GM18858 (cell line): ENCODE measurements at regions not wholly inside any gene's neighbourhood (a gene's known extent, or its start where the extent isn't known, plus 50 kb on each side); places are given as distances from the start of the nearest gene placed in this dataset.
A peak's percentile ranks its signal among the peaks of the same experiment; 100 is the strongest.
"Not testable (repeated sequence)": the region's sequence is repeated elsewhere in the genome, so short reads cannot be mapped to it uniquely, and the experiment has no call there.

Experiments
- ATAC-seq: cut with Tn5 transposase; IDR thresholded peaks from one replicate; pipeline ENCODE4 v1.9.1; 2021; ENCODE audit not compliant: unreplicated experiment

DNA sequence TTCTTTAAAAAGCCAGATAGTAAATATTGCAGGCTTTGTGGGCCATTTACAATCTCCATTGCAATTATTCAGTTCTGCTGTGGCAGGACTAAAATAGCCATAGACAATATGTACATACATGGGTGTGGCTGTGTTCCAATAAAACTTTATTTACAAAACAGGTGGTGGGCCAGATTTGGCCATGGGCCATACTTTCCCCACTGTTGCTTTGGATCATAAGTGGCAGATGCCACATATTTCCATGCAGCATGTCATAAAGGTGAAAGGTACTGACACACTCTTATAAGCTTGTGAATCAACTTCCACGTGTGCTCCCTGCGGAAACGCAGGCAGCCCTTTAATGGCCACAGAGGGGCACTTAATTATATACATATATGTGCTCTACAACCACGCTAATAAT, 244.4 kb upstream of the FOXN3 start:
- no peak for ATAC-seq

DNA sequence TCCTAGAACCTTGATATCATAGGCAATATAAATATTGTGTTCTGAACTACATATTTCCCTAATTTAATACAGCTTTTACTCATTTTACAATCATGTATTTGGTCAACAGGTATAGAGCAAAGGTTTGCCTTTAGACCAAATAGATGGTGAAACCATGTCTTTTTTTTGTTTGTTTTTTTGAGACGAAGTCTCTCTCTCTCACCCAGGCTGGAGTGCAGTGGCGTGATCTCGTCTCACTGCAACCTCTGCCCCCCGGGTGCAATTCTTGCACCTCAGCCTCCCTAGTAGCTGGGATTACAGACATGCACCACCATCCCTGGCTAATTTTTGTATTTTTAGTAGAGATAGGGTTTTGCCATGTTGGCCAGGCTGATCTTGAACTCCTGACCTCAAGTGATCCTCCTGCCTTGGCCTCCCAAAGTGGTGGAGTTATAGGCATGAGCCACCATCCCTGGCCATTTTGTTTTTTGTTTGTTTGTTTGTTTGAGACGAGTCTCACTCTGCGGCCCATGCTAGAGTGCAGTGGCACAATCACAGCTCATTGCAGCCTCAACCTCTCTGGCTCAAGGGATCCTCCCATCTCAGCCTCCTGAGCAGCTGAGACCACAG, 243.7 kb upstream of the FOXN3 start:
- not testable (repeated sequence) for ATAC-seq

DNA sequence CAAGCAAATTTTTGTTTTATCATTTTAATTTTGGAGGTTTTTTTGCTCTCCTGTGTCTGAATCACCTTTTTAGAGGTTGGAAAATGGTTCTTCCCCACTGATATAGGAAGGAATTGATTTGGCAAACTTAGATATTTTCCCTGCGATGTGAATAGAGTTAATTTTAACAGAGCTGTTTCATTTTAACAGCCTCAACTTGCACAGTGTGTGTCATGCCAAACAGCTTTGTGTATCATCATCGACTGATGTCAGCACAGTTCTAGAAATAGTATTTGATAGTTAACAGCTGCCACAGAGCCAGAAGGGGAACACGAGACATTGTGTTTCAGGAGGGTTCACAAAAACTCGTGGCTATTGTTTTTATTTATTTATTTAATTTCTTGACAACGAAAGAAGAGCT, 243.1 kb upstream of the FOXN3 start:
- ATAC-seq: no peak

DNA sequence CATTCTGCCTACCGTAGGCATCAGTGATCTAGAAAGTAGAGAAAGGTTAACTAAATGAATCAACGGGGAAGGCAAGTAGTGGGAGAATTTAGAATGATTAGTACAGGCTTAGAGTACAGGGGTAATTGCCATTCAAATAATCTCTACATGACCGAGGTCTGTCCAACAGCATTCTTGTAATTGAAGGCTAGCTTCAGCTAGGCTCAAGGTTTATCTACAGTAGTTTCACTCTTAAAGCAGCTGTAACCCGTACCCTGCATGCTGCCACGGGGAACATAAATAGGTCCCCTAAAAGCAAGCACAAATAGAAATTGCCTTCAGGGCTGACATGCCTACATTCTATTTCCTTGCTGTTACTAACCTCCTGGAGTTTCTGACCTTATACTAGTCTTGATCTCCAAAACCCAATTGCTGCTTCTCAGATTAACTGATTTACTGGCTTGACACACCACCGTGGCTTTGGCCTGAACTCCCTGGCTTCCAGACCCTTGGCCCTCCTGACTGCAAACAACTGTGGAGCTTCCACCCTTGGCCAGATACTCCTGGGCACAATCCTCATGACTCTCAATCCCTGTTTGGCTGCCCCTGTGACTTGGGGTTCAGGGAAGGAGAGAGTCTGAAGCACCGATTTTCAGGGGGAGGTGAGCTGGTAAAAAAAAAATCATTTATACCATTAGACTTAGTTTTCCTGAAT, 242.1 kb upstream of the FOXN3 start:
- ATAC-seq: no peak

DNA sequence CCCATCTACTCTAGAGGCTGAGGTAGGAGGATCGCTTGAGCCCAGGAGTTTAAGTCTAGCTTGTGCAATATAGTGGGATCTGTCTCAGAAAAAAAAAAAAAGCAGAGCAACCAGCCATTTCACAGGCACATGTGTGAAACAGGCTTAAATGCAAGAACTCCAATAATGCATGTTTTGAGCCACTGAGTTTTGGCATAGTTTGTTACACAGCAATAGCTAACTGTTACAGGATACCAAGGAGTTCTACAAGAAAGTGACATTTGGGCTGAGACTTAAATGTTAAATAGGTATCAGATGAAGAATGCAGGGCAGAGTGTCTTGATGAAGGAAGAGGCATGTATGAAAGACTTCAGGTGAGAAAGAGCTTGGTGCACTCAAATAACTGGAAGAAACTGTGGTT, 240.0 kb upstream of the FOXN3 start:
- no peak for ATAC-seq

DNA sequence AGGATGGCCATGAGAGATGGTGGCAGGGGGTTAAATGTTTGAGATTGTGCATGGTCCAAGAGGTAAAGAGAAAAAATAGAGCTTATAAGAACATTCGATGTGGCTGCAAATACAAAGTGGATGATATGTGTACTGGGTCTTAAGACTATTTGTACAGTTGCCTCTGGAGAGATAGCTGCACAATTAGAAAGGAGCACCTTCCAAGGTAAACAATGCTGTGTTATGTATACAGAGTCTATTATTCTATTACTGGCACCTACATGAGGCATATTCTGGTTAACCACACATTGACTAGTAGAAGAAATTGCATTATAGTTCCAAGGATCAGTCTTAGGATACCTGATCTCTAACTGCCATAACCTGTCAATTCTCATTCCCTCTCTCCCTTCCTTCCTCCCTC, 238.0 kb upstream of the FOXN3 start:
- ATAC-seq: no peak

DNA sequence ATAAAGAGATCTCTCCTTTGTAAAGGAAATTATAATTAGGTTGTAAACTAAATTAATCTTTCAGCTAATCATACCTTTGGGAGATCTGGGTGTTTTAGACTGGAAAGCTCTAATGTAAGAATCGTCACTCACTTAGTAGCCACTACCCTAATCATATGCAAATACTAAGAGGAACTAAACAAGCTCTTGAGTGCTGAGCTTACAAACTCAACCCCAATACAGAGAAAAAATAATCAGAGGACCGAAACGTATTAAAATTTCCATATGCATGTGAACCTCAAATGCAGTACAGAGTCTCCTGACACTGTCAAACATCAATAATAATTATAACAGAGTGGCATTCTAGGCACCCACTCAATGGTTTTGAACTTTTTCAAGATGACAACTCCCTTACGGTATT, 235.3 kb upstream of the FOXN3 start:
- no peak for ATAC-seq

DNA sequence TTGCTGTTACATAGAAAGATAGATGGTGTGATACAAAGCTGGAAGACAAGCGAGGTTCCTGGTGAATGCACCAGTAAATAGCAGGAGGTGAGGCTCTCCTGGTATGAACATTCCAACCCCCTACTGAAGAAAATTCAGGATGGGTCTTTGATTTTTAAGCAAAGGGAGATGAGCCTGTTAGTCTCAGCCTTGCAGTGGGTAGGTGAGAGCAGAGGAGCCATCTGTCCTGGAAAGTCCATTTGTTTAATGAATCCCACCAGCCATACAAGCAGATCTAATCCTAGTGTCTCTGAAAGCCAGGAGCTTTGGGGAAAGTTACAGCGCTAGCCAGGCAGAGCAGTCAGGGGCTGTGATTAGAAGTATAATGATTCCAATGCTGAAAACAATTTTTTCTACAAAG, 234.8 kb upstream of the FOXN3 start:
- ATAC-seq: no peak

DNA sequence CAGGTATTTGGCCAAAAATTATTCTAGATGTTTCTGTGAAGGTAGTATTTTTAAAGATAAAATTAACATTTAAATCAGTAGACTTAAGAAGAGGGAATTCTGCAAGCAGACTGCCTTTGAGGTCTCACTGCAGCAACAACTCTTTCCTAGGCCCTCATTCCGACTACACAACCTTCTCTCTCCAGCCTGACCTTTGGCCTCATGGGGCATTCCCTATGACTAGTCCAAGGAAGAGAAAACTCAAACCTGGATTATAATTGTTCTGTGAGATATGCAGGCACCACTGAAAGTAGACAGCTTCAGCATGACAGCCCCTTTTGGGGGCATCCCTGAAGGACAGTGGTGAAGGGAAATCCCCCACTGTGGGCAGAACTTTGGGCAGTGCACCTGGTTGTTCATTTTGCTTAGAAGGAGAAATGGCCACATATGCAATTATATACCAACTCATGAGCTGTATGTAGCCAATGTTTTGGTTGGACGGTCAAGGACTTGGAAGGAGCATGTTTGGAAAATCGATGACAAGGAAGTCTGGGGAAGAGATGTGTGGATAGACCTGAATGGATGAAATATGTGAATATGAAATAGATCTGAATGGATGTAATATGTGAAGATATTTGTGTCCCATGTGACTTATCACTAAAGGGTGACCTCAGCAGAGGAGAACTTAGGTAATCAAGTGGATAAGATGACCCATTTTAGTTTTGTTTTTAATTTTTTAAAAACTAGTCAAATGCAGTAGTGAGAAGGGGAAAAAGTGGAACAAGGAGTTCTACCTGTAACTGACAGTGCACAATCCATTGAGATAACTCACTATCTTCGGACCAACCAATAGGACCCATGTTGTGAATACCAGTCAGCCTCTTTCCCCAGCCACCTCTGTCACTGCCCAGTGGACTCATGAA, 233.3 kb upstream of the FOXN3 start:
- ATAC-seq: no peak

DNA sequence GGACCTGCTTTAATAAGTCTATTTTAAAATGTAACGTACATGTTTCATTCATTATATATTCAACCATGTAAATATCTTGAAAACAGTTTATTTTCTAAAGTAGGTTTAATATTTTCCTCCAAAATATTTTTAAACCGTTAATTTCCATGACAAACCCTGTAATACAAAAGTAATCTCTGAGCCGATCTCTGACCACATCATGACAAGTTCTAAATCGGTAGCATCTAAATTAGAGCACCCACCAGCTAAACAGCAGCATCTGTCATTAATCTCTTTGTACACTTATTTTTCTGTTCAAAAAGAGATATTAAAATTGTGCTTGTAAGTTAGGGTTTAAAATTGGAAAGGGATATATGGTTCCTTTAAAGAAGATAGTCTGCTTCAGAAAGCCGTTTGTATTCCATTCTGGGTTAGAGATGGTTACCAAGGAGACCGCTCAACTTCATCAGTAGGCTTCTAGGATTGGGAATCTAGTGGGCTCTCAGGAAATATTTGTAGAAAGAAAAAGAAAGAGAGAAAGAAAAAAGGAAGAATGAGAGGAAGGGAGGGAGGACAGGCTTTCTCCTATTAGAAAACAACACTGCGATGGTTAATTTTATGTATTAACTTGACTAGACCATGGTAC, 232.5 kb upstream of the FOXN3 start:
- ATAC-seq: no peak

DNA sequence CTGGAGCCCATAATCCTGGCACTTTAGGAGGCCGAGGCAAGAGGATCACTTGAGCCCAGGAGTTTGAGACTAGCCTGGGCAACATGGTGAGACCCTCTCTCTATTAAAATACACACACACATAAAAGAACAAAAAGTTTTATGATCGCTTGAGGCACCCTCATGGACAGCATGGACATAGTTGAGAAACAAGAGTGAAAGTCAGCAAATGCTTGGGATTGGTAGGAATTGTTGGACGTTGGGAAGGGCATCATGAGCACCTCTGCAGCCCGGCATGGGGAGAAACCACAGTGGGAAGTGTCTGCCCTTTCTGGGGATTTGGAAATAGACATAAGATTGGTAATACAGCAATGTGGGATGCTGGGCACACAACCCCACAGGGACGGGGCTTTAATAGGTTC, 231.9 kb upstream of the FOXN3 start:
- no peak for ATAC-seq

DNA sequence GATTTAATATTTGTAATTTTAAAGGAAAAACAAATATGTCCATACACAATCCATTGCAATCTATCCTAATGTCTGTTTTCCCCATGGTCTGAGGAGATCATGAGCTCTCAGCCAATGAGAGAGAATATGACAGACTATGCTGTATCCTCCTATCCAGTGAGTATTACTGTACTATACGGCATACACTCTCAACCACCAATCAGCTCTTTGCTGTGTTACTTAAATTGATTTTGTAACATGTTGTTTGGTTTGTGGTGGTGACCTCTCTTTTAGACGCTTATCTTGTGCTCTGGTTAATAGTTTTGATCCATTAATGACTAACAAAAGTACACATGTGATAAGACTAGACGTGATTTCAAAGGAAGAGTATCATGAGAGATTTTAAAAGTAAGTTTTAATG, 231.5 kb upstream of the FOXN3 start:
- no peak for ATAC-seq

DNA sequence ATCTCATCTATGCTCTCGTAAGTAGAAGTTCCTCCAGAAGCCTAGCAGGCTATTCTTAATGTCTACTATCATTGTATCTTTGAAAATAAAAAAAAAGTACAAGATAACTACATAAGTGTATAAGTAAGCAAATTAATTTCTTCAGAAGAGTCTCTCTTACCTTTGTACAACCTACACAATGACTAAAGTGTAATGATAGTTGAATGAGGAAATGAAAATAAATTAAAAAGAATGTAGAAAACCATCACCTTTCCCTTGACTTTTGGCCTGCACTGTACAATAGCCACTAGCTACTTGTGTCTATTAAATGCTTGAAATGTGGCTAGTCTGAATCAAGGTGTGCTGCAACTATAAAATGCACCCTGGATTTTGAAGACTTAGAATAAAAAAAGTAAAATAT, 229.9 kb upstream of the FOXN3 start:
- ATAC-seq: no peak

DNA sequence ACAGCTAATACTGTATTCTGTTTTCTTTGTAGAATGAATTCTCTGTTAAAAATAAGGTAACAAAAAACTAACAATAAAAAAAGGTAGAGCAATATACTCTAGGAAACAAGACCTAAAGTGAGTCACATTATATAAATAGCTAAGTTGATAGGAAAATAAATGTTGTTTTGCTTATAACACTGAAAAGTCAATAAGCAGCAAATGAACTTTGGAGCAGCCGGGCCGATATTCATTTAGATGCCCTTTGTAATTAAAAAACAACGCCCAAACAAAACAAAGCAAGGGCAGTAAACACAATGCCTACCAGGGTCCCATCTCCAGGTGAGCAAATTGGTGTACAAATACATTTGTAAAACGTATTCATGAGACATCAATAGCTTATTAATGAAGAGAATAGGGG, 227.6 kb upstream of the FOXN3 start:
- no peak for ATAC-seq

DNA sequence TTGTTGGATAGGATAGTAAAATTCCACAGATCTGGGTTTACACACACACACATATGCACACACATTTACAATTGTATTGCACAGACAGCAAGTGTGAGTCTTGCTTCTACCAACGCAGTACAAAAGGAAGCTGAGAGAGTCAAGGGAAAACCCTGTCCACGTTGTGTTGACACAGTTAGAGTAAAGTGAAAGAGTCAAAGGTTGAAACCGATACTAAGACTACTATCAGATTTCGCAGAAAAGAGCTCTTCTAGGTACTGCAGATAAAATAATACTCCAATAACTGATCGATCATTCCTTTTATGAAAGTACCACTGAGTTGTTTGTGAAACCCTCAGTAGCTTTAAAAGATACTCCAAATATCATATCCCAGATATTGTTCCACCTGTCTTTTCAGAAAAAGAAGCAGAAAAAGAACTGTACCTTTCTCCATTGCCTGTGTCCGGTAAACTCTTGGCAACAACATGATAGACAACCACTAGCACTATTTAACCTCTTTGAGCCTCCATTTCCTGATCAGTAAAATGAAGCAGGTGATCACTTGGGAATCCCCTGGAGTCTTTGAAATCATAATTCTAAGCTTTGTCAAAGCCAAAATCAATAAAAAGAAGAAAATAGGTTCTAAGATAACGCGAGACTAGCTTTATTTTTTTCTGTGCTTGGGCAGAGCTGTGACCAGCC, 224.6 kb upstream of the FOXN3 start:
- ATAC-seq: peak; percentile 99

DNA sequence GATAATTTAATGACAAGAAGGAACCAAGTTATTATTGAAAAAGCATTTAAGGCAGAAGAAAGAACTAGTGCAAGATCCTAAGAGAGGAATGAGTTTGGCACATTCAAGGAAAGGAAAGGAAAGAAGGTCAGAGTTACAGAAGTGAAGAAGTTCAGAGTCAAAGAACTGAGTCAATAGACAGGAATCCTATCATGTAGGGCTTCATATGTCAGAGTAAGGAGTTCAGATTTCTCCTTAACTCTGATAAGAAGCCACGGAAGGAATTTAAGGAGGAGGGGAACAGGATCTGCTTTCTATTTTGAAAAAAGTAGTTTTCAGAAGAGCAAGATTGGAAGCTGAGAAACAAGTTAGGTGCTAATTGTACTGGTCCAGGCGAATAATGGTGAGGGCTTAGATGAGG, 223.1 kb upstream of the FOXN3 start:
- no peak for ATAC-seq

DNA sequence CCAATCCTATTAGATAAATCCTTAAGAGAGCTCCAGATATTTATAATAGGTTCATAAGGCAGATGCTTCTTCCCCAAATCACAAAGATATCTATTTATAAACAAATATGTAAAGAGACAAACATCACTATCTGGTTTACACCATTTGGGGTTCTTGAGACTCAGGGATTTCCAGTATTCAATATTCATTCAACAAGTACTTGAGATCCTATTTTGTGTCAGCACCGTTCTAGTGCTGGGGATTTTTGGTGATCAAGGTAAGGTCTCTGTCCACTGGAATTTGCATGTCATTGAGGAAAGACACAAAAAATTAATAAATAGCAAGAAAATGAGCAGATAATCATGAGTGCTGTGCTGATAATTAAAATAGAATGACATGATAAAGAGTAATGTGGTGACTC, 222.7 kb upstream of the FOXN3 start:
- no peak for ATAC-seq

DNA sequence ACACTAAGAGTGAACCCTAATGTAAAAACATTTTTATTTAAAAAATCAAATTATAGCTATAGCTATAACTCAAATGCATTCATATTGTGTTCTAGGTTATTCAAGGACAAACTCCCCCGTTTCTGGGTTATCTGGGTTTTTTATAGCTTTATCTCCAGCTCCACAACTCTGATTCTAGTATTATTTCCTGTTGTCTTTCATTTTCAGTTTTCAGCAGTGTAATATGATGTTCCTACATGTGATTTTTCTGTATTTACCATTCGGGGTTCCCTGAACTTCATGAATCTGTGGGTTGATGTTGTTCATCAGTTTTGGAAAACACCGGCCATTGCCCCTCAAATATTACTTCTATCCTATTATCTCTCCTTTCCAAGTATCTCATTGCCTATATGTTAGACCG, 221.9 kb upstream of the FOXN3 start:
- ATAC-seq: no peak

DNA sequence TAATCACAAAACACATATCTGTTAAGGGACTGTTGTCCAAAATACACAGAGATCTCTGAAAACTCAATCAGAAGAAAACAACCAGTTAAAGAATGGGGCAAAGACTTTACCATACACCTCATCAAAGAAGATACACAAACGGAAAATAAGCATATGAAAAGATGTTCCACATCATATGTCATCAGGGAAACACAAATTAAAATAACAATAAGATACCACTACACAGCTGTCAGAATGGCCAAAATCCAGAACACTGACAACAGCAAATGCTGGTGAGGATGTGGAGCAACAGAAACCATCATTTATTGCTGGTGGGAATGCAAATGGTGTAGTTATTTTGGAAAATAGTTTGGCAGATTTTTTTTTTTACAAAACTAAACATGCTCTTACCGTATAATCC, 220.5 kb upstream of the FOXN3 start:
- ATAC-seq: no peak

DNA sequence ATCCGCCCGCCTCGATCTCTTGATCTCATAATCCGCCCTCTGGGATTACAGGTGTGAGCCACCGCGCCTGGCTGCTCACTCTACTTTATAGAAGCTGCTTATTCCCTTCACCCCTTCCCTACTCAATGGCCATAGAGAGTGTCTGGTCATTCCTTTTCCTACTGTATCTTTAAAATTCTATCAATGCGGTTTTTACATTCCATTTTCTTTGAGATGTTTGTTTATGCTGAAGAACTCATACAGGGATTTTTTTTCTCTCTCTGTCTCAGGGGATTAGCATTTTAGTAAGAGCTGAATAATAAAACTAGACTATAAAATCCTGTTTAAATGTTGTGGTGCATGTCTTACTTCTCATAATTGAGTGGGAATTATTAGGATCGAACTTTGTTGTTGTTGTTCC, 218.6 kb upstream of the FOXN3 start:
- ATAC-seq: no peak

DNA sequence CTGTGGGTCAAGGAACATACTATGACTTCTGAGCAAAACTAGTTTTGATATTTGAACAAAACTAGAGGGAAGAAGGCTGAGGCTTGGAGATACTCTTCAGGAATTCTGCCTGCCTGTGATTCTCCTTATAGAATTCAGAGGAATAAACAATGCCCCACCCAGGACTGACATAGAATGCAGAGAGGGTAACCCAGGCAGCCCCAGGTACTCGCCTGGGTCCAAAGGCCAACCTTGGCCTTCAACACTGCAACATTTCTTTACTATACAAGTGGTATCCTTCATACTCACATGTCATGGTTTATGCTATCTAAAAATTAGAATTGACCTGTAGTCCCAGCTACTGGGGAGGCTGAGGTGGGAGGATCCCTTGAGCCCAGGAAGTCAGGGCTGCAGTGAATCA, 217.0 kb upstream of the FOXN3 start:
- no peak for ATAC-seq
